IMR-90 (cell line): ENCODE measurements at regions not wholly inside any gene's neighbourhood (a gene's known extent, or its start where the extent isn't known, plus 50 kb on each side); places are given as distances from the start of the nearest gene placed in this dataset.

ENCODE experiments used
- CEBPB ChIP-seq: IDR thresholded peaks from 2 replicates; pipeline ENCODE4 v1.6.1; 2012; ENCODE audit warnings: low read depth, low read length, improper control_type of control experiment
- CHD1 ChIP-seq: IDR thresholded peaks from 2 replicates; pipeline ENCODE4 v1.6.1; 2012; ENCODE audit warnings: low read depth, low read length, improper control_type of control experiment
- MXI1 ChIP-seq: IDR thresholded peaks from 2 replicates; pipeline ENCODE4 v1.6.1; 2012; ENCODE audit warnings: low read depth, mild to moderate bottlenecking, low read length, moderate library complexity, borderline replicate concordance
- NFE2L2 ChIP-seq: fragments of 150-350 bp; IDR thresholded peaks from 2 replicates; pipeline ENCODE4 v1.6.1; 2016; ENCODE audit warnings: low read depth, mild to moderate bottlenecking, low read length
- POLR2A ChIP-seq: IDR thresholded peaks from 2 replicates; pipeline ENCODE4 v1.6.1; 2012; ENCODE audit warnings: mild to moderate bottlenecking, low read depth, low read length
- RAD21 ChIP-seq: IDR thresholded peaks from 2 replicates; pipeline ENCODE4 v1.6.1; 2012; ENCODE audit warnings: low read length, improper control_type of control experiment
- RFX5 ChIP-seq: IDR thresholded peaks from 2 replicates; pipeline ENCODE4 v1.8.0; 2012; ENCODE audit warnings: low read depth, mild to moderate bottlenecking, low read length, moderate library complexity
- SMC3 ChIP-seq: fragments of 150-350 bp; IDR thresholded peaks from 2 replicates; pipeline ENCODE4 v1.6.1; 2016; ENCODE audit warnings: low read depth, mild to moderate bottlenecking, antibody characterized with exemption, low read length, moderate library complexity
- TF ChIP-seq, protein P1 (sequence below): conservative IDR thresholded peaks from 2 replicates; pipeline ENCODE4 v1.5.1; 2012; ENCODE audit warnings: mild to moderate bottlenecking, low read depth, low read length, improper control_type of control experiment
- TF ChIP-seq, protein P2 (sequence below): fragments of 150-350 bp; IDR thresholded peaks from 2 replicates; pipeline ENCODE4 v1.6.1; 2016; ENCODE audit warnings: low read depth, mild to moderate bottlenecking, low read length, moderate library complexity, borderline replicate concordance

DNA sequence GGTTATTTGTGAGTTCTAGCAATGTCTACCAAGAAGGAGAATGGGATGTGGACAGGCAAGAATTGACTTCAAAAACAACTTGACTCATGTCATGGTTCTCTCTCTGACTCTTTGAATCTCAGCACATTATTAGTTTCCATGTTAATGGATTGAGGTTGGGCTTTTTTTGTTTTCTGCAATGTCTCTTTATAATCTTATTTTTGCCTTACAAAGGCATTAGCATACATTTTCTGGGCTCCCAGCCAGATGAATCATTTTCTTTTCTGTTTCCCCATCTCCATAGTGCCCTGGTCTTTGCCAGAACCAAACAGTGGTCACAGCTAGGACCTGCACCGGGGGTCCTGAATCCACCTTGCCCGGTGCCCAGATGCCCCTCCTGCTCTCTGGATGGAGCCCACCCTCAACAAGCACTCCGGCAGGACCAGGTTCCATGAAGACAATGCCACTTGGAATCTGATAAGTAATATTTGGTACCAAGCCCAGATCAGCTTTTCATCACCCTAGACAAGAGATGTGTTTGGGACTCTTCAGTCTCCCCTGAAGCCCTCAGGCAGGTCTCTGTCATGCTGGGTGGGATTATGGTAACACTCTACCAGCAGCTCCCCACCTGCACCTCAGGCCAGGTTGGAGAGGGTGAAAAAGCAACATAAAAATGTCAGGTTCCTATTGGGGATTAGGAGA is 266.7 kb upstream of the SULF2 start:
- TF ChIP-seq SMC3 (no peak), POLR2A (no peak), NFE2L2 (no peak), RFX5 (no peak), RAD21 (no peak), CHD1 (no peak), MXI1 (no peak), CEBPB (no peak)
- TF ChIP-seq, protein P1, sequence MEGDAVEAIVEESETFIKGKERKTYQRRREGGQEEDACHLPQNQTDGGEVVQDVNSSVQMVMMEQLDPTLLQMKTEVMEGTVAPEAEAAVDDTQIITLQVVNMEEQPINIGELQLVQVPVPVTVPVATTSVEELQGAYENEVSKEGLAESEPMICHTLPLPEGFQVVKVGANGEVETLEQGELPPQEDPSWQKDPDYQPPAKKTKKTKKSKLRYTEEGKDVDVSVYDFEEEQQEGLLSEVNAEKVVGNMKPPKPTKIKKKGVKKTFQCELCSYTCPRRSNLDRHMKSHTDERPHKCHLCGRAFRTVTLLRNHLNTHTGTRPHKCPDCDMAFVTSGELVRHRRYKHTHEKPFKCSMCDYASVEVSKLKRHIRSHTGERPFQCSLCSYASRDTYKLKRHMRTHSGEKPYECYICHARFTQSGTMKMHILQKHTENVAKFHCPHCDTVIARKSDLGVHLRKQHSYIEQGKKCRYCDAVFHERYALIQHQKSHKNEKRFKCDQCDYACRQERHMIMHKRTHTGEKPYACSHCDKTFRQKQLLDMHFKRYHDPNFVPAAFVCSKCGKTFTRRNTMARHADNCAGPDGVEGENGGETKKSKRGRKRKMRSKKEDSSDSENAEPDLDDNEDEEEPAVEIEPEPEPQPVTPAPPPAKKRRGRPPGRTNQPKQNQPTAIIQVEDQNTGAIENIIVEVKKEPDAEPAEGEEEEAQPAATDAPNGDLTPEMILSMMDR, result no peak
- TF ChIP-seq, protein P2, sequence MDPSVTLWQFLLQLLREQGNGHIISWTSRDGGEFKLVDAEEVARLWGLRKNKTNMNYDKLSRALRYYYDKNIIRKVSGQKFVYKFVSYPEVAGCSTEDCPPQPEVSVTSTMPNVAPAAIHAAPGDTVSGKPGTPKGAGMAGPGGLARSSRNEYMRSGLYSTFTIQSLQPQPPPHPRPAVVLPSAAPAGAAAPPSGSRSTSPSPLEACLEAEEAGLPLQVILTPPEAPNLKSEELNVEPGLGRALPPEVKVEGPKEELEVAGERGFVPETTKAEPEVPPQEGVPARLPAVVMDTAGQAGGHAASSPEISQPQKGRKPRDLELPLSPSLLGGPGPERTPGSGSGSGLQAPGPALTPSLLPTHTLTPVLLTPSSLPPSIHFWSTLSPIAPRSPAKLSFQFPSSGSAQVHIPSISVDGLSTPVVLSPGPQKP, result no peak
